ENCODE measurements at regions not wholly inside any gene's neighbourhood (a gene's known extent, or its start where the extent isn't known, plus 50 kb on each side); places are given as distances from the start of the nearest gene placed in this dataset.

GRCh38 chr3:106590216-106590615 lies 721.4 kb upstream of the CBLB start:
- no peak for TF ChIP-seq POLR2A (IDR thresholded peaks at IDR 0.05; ENCODE audit: low read depth, low read length)
- TF ChIP-seq POLR2AphosphoS5 (IDR thresholded peaks at IDR 0.05; ENCODE audit: low read depth, low read length), result no peak

Data from GM12891 (cell line).